ENCODE measurements at regions not wholly inside any gene's neighbourhood (a gene's known extent, or its start where the extent isn't known, plus 50 kb on each side); places are given as distances from the start of the nearest gene placed in this dataset.

DNA sequence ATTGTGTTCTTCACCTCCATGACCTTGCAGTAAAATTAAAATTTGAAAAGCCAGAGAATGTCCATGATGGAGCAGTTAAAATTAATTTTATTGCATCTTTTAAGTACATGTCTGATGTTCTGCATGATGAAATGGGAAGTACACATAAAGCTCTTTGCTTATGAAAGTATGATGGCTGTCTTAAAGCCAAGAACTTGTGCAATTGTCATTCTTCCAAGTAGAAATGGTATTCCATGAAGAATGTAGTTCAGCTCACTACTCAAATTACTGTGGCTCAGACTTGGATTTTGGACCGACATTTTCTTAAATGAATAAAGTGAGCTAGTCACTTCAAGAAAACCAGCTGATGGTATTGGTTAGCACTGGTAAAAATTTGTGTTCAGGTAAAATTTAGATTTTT, 161.7 kb upstream of the CXCL13 start:
- H3F3A ChIP-seq (ENCODE audit: insufficient read depth, low read length, poor library complexity, severe bottlenecking) = no peaks in the 10 kb centered on the region
- H3K9me2 ChIP-seq (ENCODE audit: insufficient read depth, low read length) = no peaks in the 10 kb centered on the region
- no peak overlapping the region for H3K4me2 ChIP-seq (ENCODE audit: low read length)
- H3K9me3 ChIP-seq (ENCODE audit: low read length) = no peaks in the 10 kb centered on the region
- no peak overlapping the region for H3K27ac ChIP-seq (ENCODE audit: low read length)
- H4K20me1 ChIP-seq (ENCODE audit: insufficient read depth) = no peaks in the 10 kb centered on the region
- no peaks in the 10 kb centered on the region for H3K27me3 ChIP-seq (ENCODE audit: insufficient read depth, low read depth, low read length)
- no peak overlapping the region for H2AFZ ChIP-seq (ENCODE audit: low read depth, low read length)
- no peaks in the 10 kb centered on the region for H3K36me3 ChIP-seq (ENCODE audit: insufficient read depth, low read length)
- TF ChIP-seq SMC3 (conservative IDR thresholded peaks at IDR 0.05; ENCODE audit: poor library complexity) (no peak), EP300 (conservative IDR thresholded peaks at IDR 0.05; ENCODE audit: poor library complexity, severe bottlenecking) (no peak), EZH2 (IDR thresholded peaks at IDR 0.05; ENCODE audit: borderline replicate concordance, insufficient read depth, low read length, poor library complexity, severe bottlenecking) (no peak), TAF1 (IDR thresholded peaks at IDR 0.05; ENCODE audit: low read depth) (no peak), MXI1 (conservative IDR thresholded peaks at IDR 0.05; ENCODE audit: poor library complexity, severe bottlenecking) (no peak), RAD21 (conservative IDR thresholded peaks at IDR 0.05) (no peak), POLR2AphosphoS5 (IDR thresholded peaks at IDR 0.05) (no peak), REST (IDR thresholded peaks at IDR 0.05; ENCODE audit: borderline replicate concordance) (no peak)
- TF ChIP-seq, protein P1, sequence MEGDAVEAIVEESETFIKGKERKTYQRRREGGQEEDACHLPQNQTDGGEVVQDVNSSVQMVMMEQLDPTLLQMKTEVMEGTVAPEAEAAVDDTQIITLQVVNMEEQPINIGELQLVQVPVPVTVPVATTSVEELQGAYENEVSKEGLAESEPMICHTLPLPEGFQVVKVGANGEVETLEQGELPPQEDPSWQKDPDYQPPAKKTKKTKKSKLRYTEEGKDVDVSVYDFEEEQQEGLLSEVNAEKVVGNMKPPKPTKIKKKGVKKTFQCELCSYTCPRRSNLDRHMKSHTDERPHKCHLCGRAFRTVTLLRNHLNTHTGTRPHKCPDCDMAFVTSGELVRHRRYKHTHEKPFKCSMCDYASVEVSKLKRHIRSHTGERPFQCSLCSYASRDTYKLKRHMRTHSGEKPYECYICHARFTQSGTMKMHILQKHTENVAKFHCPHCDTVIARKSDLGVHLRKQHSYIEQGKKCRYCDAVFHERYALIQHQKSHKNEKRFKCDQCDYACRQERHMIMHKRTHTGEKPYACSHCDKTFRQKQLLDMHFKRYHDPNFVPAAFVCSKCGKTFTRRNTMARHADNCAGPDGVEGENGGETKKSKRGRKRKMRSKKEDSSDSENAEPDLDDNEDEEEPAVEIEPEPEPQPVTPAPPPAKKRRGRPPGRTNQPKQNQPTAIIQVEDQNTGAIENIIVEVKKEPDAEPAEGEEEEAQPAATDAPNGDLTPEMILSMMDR (IDR thresholded peaks at IDR 0.05; ENCODE audit: poor library complexity, severe bottlenecking) = no peak
- no peak overlapping the region for H3K4me3 ChIP-seq (ENCODE audit: low read length)
- H3K79me2 ChIP-seq (replicated peaks; ENCODE audit: insufficient read depth, low read length) = no peaks in the 10 kb centered on the region
- H3K9ac ChIP-seq (ENCODE audit: low read length) = no peak overlapping the region

GRCh38 chr4:77445823-77446222, 159.8 kb upstream of the CXCL13 start:
- no peak overlapping the region for H3K4me2 ChIP-seq (ENCODE audit: low read length)
- no peak overlapping the region for H3K4me3 ChIP-seq (ENCODE audit: low read length)
- no peaks in the 10 kb centered on the region for H3K9me2 ChIP-seq (ENCODE audit: insufficient read depth, low read length)
- H4K20me1 ChIP-seq (ENCODE audit: insufficient read depth) = no peaks in the 10 kb centered on the region
- no peak overlapping the region for H2AFZ ChIP-seq (ENCODE audit: low read depth, low read length)
- H3K79me2 ChIP-seq (replicated peaks; ENCODE audit: insufficient read depth, low read length) = no peaks in the 10 kb centered on the region
- H3K9ac ChIP-seq (ENCODE audit: low read length) = no peak overlapping the region
- no peaks in the 10 kb centered on the region for H3K27me3 ChIP-seq (ENCODE audit: insufficient read depth, low read depth, low read length)
- no peaks in the 10 kb centered on the region for H3K36me3 ChIP-seq (ENCODE audit: insufficient read depth, low read length)
- H3K27ac ChIP-seq (ENCODE audit: low read length) = peak overlapping the region; percentile 69
- TF ChIP-seq TAF1 (IDR thresholded peaks at IDR 0.05; ENCODE audit: low read depth) (no peak), POLR2AphosphoS5 (IDR thresholded peaks at IDR 0.05) (peak; percentile 38), EP300 (conservative IDR thresholded peaks at IDR 0.05; ENCODE audit: poor library complexity, severe bottlenecking) (peak; percentile 94), RAD21 (conservative IDR thresholded peaks at IDR 0.05) (no peak), MXI1 (conservative IDR thresholded peaks at IDR 0.05; ENCODE audit: poor library complexity, severe bottlenecking) (no peak), REST (IDR thresholded peaks at IDR 0.05; ENCODE audit: borderline replicate concordance) (peak; percentile 28)
- TF ChIP-seq, protein P1 (IDR thresholded peaks at IDR 0.05; ENCODE audit: poor library complexity, severe bottlenecking) = no peak
- no peaks in the 10 kb centered on the region for H3K9me3 ChIP-seq (ENCODE audit: low read length)
- H3F3A ChIP-seq (ENCODE audit: insufficient read depth, low read length, poor library complexity, severe bottlenecking) = no peaks in the 10 kb centered on the region

All from neural cell (in vitro differentiated cells).